Liver (tissue), 8 donors: ENCODE measurements at regions not wholly inside any gene's neighbourhood (a gene's known extent, or its start where the extent isn't known, plus 50 kb on each side); places are given as distances from the start of the nearest gene placed in this dataset.

Source experiments
- DNase-seq: peaks from one replicate; pipeline ENCODE4 v3.0.0-alpha.2; 2017; ENCODE audit warnings: low spot score
- H3K27ac ChIP-seq, 2 donors: one replicate each; pipeline ENCODE4 v1.7.0; 2013; ENCODE audit warnings: inconsistent platforms in 2 of 2, low read length in 2 of 2, control low read depth in 1 of 2, low read depth in 1 of 2, mild to moderate bottlenecking in 1 of 2
- H3K27me3 ChIP-seq, 4 donors: one replicate each; pipeline versions ENCODE4 v1.6.1 to v1.7.0; 2013; ENCODE audit warnings: low read length in 3 of 4, inconsistent platforms in 1 of 4, mild to moderate bottlenecking in 1 of 4, moderate library complexity in 1 of 4; ENCODE audit not compliant: control insufficient read depth in 4 of 4, insufficient read depth in 4 of 4
- H3K36me3 ChIP-seq, 4 donors: one replicate each; pipeline versions ENCODE4 v1.6.1 to v1.7.0; 2013; ENCODE audit warnings: low read length in 3 of 4, mild to moderate bottlenecking in 3 of 4, low read depth in 1 of 4, moderate library complexity in 1 of 4; ENCODE audit not compliant: control insufficient read depth in 4 of 4, insufficient read depth in 3 of 4
- H3K4me1 ChIP-seq, 4 donors: one replicate each; pipeline versions ENCODE4 v1.6.1 to v1.7.0; 2013; ENCODE audit warnings: low read length in 3 of 4, mild to moderate bottlenecking in 3 of 4, moderate library complexity in 1 of 4; ENCODE audit not compliant: control insufficient read depth in 4 of 4, insufficient read depth in 4 of 4
- H3K4me3 ChIP-seq, 3 donors: one replicate each; pipeline versions ENCODE4 v1.6.1 to v1.7.0; 2013; ENCODE audit warnings: low read length in 3 of 3, control low read depth in 1 of 3, low read depth in 1 of 3, mild to moderate bottlenecking in 1 of 3
- H3K9ac ChIP-seq, 2 donors: one replicate each; pipeline ENCODE4 v1.7.0; 2013; ENCODE audit warnings: low read length in 2 of 2, mild to moderate bottlenecking in 2 of 2, moderate library complexity in 2 of 2, control low read depth in 1 of 2, low read depth in 1 of 2
- H3K9me3 ChIP-seq, 4 donors: one replicate each; pipeline versions ENCODE4 v1.6.1 to v1.7.0; 2013; ENCODE audit warnings: low read length in 3 of 4; ENCODE audit not compliant: control insufficient read depth in 4 of 4
- ATF3 ChIP-seq: IDR thresholded peaks from 2 replicates; pipeline ENCODE4 v1.6.1; 2016; ENCODE audit warnings: antibody characterized with exemption
- CTCF ChIP-seq: fragments of 150-350 bp; IDR thresholded peaks from 2 replicates; pipeline ENCODE4 v1.5.1; 2017; ENCODE audit warnings: improper control_type of control experiment, low read depth, low read length; ENCODE audit not compliant: missing input control
- EGR1 ChIP-seq, 2 donors: IDR thresholded peaks; 2 replicates each; pipeline ENCODE4 v1.6.1; 2016 to 2018; ENCODE audit warnings: antibody characterized with exemption in 2 of 2, low read depth in 2 of 2
- FOXA1 ChIP-seq: IDR thresholded peaks from 2 replicates; pipeline ENCODE4 v1.6.1; 2016; ENCODE audit warnings: antibody characterized with exemption
- FOXA2 ChIP-seq: IDR thresholded peaks from 2 replicates; pipeline ENCODE4 v1.6.1; 2016; ENCODE audit warnings: antibody characterized with exemption
- GABPA ChIP-seq, 2 donors: IDR thresholded peaks in 1 of 2; conservative IDR thresholded peaks in 1 of 2; 2 replicates each; pipeline ENCODE4 v1.6.1; 2016; ENCODE audit warnings: antibody characterized with exemption in 2 of 2, mild to moderate bottlenecking in 1 of 2, moderate library complexity in 1 of 2
- HNF4A ChIP-seq, 2 donors: conservative IDR thresholded peaks; 2 replicates each; pipeline ENCODE4 v1.6.1; 2016; ENCODE audit warnings: antibody characterized with exemption in 2 of 2, mild to moderate bottlenecking in 2 of 2
- HNF4G ChIP-seq: IDR thresholded peaks from 2 replicates; pipeline ENCODE4 v1.6.1; 2016; ENCODE audit warnings: antibody characterized with exemption
- JUND ChIP-seq, 2 donors: IDR thresholded peaks; 2 replicates each; pipeline ENCODE4 v1.6.1; 2016; ENCODE audit warnings: antibody characterized with exemption in 2 of 2
- NR2F2 ChIP-seq: IDR thresholded peaks from 2 replicates; pipeline ENCODE4 v1.6.1; 2016; ENCODE audit warnings: antibody characterized with exemption
- RAD21 ChIP-seq, 2 donors: IDR thresholded peaks; 2 replicates each; pipeline ENCODE4 v1.6.1; 2016; ENCODE audit warnings: antibody characterized with exemption in 2 of 2, mild to moderate bottlenecking in 2 of 2
- REST ChIP-seq: IDR thresholded peaks from 2 replicates; pipeline ENCODE4 v1.6.1; 2016; ENCODE audit warnings: antibody characterized with exemption, mild to moderate bottlenecking
- RXRA ChIP-seq, 2 donors: IDR thresholded peaks; 2 replicates each; pipeline ENCODE4 v1.6.1; 2017 to 2018; ENCODE audit warnings: antibody characterized with exemption in 2 of 2, mild to moderate bottlenecking in 1 of 2
- SP1 ChIP-seq: IDR thresholded peaks from 2 replicates; pipeline ENCODE4 v1.6.1; 2018; ENCODE audit warnings: antibody characterized with exemption, mild to moderate bottlenecking
- TAF1 ChIP-seq: conservative IDR thresholded peaks from 2 replicates; pipeline ENCODE4 v1.6.1; 2016; ENCODE audit warnings: antibody characterized with exemption, mild to moderate bottlenecking
- YY1 ChIP-seq: IDR thresholded peaks from 2 replicates; pipeline ENCODE4 v1.6.1; 2016; ENCODE audit warnings: antibody characterized with exemption, mild to moderate bottlenecking
- WGBS: extraction: QIAGEN DNeasy Blood & Tissue Kit; methylation state at CpG from one replicate; pipeline ENCODE4 v1.1.7; 2013; 5-methylcytosine and 5-hydroxymethylcytosine counted together
- TF ChIP-seq, protein P1 (sequence below): IDR thresholded peaks from 2 replicates; pipeline ENCODE4 v1.6.1; 2016; ENCODE audit warnings: antibody characterized with exemption
- TF ChIP-seq, protein P2 (sequence below): IDR thresholded peaks from 2 replicates; pipeline ENCODE4 v1.6.1; 2016; ENCODE audit warnings: antibody characterized with exemption
- donor health status: healthy.
- donor health status: healthy.
- donor health status: healthy.
- donor health status: healthy.
- donor health status: healthy.

DNA sequence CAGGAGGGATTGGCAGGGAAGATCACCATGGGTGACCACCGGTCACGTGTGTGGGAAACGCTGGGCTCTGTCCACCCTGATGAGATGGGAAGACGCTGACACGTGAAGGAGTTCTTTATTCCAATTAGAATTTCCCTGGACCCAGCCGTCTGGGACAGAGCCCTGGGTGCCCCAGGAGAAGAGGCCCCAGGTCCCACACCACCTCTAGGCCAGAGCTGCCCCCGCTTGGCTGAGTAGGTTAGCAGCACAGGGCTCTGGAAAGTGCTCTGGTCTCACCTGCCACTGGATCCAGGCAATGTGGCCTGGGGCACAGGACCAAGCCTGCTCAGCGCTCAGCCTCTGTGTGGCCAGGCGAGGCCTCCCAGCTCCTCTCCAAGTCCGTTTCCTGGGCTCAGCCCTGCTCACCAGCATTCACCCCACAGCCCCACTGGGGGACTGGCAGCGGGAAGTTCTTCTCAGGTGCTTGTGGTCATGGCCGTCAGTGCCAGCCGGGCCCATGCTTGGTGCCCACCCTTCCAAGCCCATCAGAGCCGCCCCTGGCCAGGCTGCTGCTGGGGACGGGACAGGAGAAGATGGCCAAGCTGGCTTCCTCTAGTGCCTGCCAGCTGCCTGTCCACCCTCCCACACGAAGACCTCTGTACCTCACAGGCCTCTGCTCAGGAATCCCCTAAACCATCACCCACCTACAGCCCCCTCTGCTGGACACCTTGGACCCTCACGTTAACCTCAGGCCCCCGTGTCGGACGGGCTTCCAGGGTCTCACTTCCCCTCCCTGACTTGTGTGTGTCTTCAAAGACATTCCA lies 62.5 kb upstream of the FGF3 start:
- no peak for DNase-seq
- Histone ChIP-seq H3K27ac (no peak overlapping the region), H3K36me3 (no peaks in the 10 kb centered on the region), H3K9me3 (peaks cover 0 to 3% (median 0%) of the 10 kb centered on the region in 4 donors), H3K9ac (no peak overlapping the region), H3K4me1 (no peaks in the 10 kb centered on the region), H3K27me3 (no peaks in the 10 kb centered on the region), H3K4me3 (no peak overlapping the region)
- TF ChIP-seq EGR1 (IDR thresholded peaks at IDR 0.05; ENCODE audit: low read depth in 2 of 2) = no peak
- no peak for TF ChIP-seq REST
- TF ChIP-seq ATF3 = no peak
- WGBS = 86% methylated on average over 20 of the region's 20 CpGs

- Histone ChIP-seq H3K4me3 (no peak overlapping the region), H3K36me3 (no peaks in the 10 kb centered on the region), H3K27me3 (no peaks in the 10 kb centered on the region), H3K9me3 (peaks cover 0 to 3% (median 0%) of the 10 kb centered on the region in 4 donors), H3K27ac (no peak overlapping the region), H3K4me1 (no peaks in the 10 kb centered on the region), H3K9ac (no peak overlapping the region)
- 93% methylated on average over 7 of the region's 7 CpGs for WGBS
- no peak for TF ChIP-seq EGR1 (IDR thresholded peaks at IDR 0.05; ENCODE audit: low read depth in 2 of 2)
- TF ChIP-seq, protein P1, sequence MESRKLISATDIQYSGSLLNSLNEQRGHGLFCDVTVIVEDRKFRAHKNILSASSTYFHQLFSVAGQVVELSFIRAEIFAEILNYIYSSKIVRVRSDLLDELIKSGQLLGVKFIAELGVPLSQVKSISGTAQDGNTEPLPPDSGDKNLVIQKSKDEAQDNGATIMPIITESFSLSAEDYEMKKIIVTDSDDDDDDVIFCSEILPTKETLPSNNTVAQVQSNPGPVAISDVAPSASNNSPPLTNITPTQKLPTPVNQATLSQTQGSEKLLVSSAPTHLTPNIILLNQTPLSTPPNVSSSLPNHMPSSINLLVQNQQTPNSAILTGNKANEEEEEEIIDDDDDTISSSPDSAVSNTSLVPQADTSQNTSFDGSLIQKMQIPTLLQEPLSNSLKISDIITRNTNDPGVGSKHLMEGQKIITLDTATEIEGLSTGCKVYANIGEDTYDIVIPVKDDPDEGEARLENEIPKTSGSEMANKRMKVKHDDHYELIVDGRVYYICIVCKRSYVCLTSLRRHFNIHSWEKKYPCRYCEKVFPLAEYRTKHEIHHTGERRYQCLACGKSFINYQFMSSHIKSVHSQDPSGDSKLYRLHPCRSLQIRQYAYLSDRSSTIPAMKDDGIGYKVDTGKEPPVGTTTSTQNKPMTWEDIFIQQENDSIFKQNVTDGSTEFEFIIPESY = no peak
- no peak for TF ChIP-seq GABPA (IDR thresholded peaks at IDR 0.05 in 1 of 2, conservative IDR thresholded peaks at IDR 0.05 in 1 of 2)
- no peak for TF ChIP-seq TAF1
- TF ChIP-seq FOXA2 = no peak
- TF ChIP-seq REST = no peak
- TF ChIP-seq SP1 = no peak
- TF ChIP-seq HNF4A (conservative IDR thresholded peaks at IDR 0.05) = no peak
- TF ChIP-seq NR2F2 = no peak
- no peak for TF ChIP-seq RXRA (IDR thresholded peaks at IDR 0.05)
- TF ChIP-seq ATF3 = no peak
- no peak for TF ChIP-seq JUND (IDR thresholded peaks at IDR 0.05)
- TF ChIP-seq CTCF = no peak
- TF ChIP-seq YY1 = no peak
- TF ChIP-seq RAD21 (IDR thresholded peaks at IDR 0.05) = no peak
- TF ChIP-seq, protein P2, sequence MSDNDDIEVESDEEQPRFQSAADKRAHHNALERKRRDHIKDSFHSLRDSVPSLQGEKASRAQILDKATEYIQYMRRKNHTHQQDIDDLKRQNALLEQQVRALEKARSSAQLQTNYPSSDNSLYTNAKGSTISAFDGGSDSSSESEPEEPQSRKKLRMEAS = no peak
- no peak for TF ChIP-seq HNF4G
- no peak for TF ChIP-seq FOXA1
- DNase-seq = no peak
These were observed 63.0 kb upstream of the FGF3 start for GRCh38 chr11:69882270-69882608.
